ENCODE measurements at regions not wholly inside any gene's neighbourhood (a gene's known extent, or its start where the extent isn't known, plus 50 kb on each side); places are given as distances from the start of the nearest gene placed in this dataset.

- 85% methylated on average over 4 of the region's 4 CpGs; no CpG with 5 or more reads in 1 of the 2 experiments for WGBS, 2 experiments (ENCODE audit: extremely low coverage in 1 of 2, insufficient coverage in 1 of 2, insufficient read length in 1 of 2, insufficient replicate concordance in 2 of 2, low coverage in 1 of 2, low lambda C conversion rate in 2 of 2, missing lambda C conversion rate in 1 of 2)
- Histone ChIP-seq H4K5ac (ENCODE audit: insufficient read length, low read depth, low read length) (no peak overlapping the region), H3K18ac (ENCODE audit: extremely low read depth, low read length) (no peak overlapping the region), H3K23ac (ENCODE audit: insufficient read length) (no peak overlapping the region), H3K23me2 (ENCODE audit: low read depth, low read length) (no peaks in the 10 kb centered on the region), H3K79me1 (ENCODE audit: low read depth, low read length) (no peaks in the 10 kb centered on the region), H4K20me1 (replicated peaks in 1 of 2; ENCODE audit: control insufficient read depth in 1 of 2, insufficient read depth in 2 of 2, low read length in 2 of 2) (no peaks in the 10 kb centered on the region), H3K79me2 (ENCODE audit: control insufficient read depth in 1 of 2, insufficient read depth in 2 of 2, low read length in 2 of 2) (no peaks in the 10 kb centered on the region), H3K9ac (replicated peaks in 1 of 4; ENCODE audit: extremely low read depth in 1 of 4, low read depth in 3 of 4, low read length in 3 of 4) (no peak overlapping the region), H3K4me3 (ENCODE audit: extremely low read depth in 1 of 4, insufficient read depth in 2 of 4, low read depth in 3 of 4, low read length in 4 of 4) (no peak overlapping the region), H2BK5ac (ENCODE audit: low read depth, low read length) (no peak overlapping the region), H3K56ac (replicated peaks; ENCODE audit: insufficient read length, low read depth, low read length) (no peak overlapping the region), H2BK20ac (ENCODE audit: low read length) (no peak overlapping the region), H3K27me3 (replicated peaks in 1 of 4; ENCODE audit: control insufficient read depth in 3 of 4, extremely low read depth in 1 of 4, insufficient read depth in 3 of 4, low read length in 3 of 4) (no peaks in the 10 kb centered on the region), H3K4ac (replicated peaks; ENCODE audit: insufficient read length, low read depth, low read length) (no peak overlapping the region), H4K91ac (replicated peaks; ENCODE audit: insufficient read length, low read length) (no peak overlapping the region), H2BK12ac (ENCODE audit: low read depth, low read length) (no peak overlapping the region), H3K36me3 (ENCODE audit: control insufficient read depth in 2 of 4, insufficient read depth in 4 of 4, low read length in 3 of 4) (no peaks in the 10 kb centered on the region; a peak in 1 of 8 replicates), H3K4me2 (ENCODE audit: insufficient read depth in 1 of 2, low read depth in 2 of 2, low read length in 2 of 2) (no peak overlapping the region), H2AFZ (ENCODE audit: low read length) (no peak overlapping the region), H3K9me3 (ENCODE audit: insufficient read depth in 2 of 2, low read depth in 1 of 2, low read length in 1 of 2) (peaks cover 5 to 13% of the 10 kb centered on the region in 2 experiments; a peak in 1 of 4 replicates), H2BK120ac (replicated peaks; ENCODE audit: low read depth, low read length) (no peak overlapping the region), H4K8ac (ENCODE audit: extremely low read depth, insufficient read depth, low read length) (no peak overlapping the region), H3K27ac (ENCODE audit: low read depth, low read length) (no peak overlapping the region), H2AK5ac (ENCODE audit: low read depth, low read length) (no peak overlapping the region), H2BK15ac (ENCODE audit: low read length) (no peak overlapping the region), H3K4me1 (replicated peaks in 1 of 4; ENCODE audit: control insufficient read depth in 3 of 4, insufficient read depth in 4 of 4, low read length in 3 of 4) (no peaks in the 10 kb centered on the region; a peak in 1 of 7 replicates), H3K14ac (ENCODE audit: insufficient read length) (no peak overlapping the region)
- no peak for DNase-seq (ENCODE audit: low read depth in 1 of 2, low spot score in 2 of 2)
- no peak for FAIRE-seq
- ChIA-PET CTCF (ENCODE audit: partially characterized antibody) (no interaction called here), POLR2A (ENCODE audit: partially characterized antibody) (no interaction called here)
- TF ChIP-seq BACH1 (IDR thresholded peaks at IDR 0.05; ENCODE audit: low read length) (no peak), TCF12 (IDR thresholded peaks at IDR 0.05; ENCODE audit: low read depth, low read length) (no peak), BCL11A (IDR thresholded peaks at IDR 0.05; ENCODE audit: low read depth in 2 of 2, low read length in 2 of 2) (no peak), KDM5A (IDR thresholded peaks at IDR 0.05; ENCODE audit: low read length) (no peak), KDM1A (IDR thresholded peaks at IDR 0.05; ENCODE audit: borderline replicate concordance, low read length) (no peak), YY1 (IDR thresholded peaks at IDR 0.05; ENCODE audit: low read depth, low read length) (no peak), JUND (IDR thresholded peaks at IDR 0.05; ENCODE audit: low read length) (no peak), CBX8 (IDR thresholded peaks at IDR 0.05; ENCODE audit: borderline replicate concordance, low read depth, low read length) (no peak), SIRT6 (IDR thresholded peaks at IDR 0.05; ENCODE audit: low read length) (no peak), SP4 (IDR thresholded peaks at IDR 0.05; ENCODE audit: low read length) (no peak), NRF1 (IDR thresholded peaks at IDR 0.05; ENCODE audit: low read depth, low read length) (no peak), SRF (IDR thresholded peaks at IDR 0.05; ENCODE audit: low read depth, low read length) (no peak), CREB1 (IDR thresholded peaks at IDR 0.05) (no peak), CTCF (IDR thresholded peaks at IDR 0.05; ENCODE audit: control extremely low read depth in 1 of 3, insufficient read depth in 1 of 3, low read depth in 1 of 3, low read length in 3 of 3) (no peak), SP2 (IDR thresholded peaks at IDR 0.05; ENCODE audit: low read length) (no peak)
These were observed 576.1 kb downstream of the TMA16 start for GRCh38 chr4:164070625-164071024.

All from H1 (cell line).